Esophagus muscularis mucosa (tissue), 3 donors: ENCODE measurements at regions not wholly inside any gene's neighbourhood (a gene's known extent, or its start where the extent isn't known, plus 50 kb on each side); places are given as distances from the start of the nearest gene placed in this dataset.

Experiments used
- CTCF ChIP-seq, 3 experiments: fragments of 200-600 bp in 2 of 3; fragments of 450-650 bp in 1 of 3; sonication (generic) in 2 of 3; IDR thresholded peaks; one replicate each; pipeline ENCODE4 v1.5.1; 2017 to 2019; ENCODE audit warnings: antibody characterized with exemption in 3 of 3, mild to moderate bottlenecking in 2 of 3, moderate library complexity in 1 of 3
- POLR2A ChIP-seq: fragments of 450-650 bp; IDR thresholded peaks from one replicate; pipeline ENCODE4 v1.6.1; 2017; ENCODE audit warnings: antibody characterized with exemption, moderate library complexity, mild to moderate bottlenecking, low read depth
- POLR2AphosphoS5 ChIP-seq, 2 donors: sonication (generic); formaldehyde crosslinking; IDR thresholded peaks; one replicate each; pipeline ENCODE4 v1.6.1; 2017; ENCODE audit warnings: antibody characterized with exemption in 2 of 2

- TF ChIP-seq POLR2A (no peak), POLR2AphosphoS5 (IDR thresholded peaks at IDR 0.05) (no peak), CTCF (IDR thresholded peaks at IDR 0.05) (no peak)
Measured at GRCh38 chr18:40296717-40297413, 1658.2 kb upstream of the PIK3C3 start.
